Fibroblast of skin of back (primary cell): ENCODE measurements at regions not wholly inside any gene's neighbourhood (a gene's known extent, or its start where the extent isn't known, plus 50 kb on each side); places are given as distances from the start of the nearest gene placed in this dataset.

ENCODE experiments used
- DNase-seq: peaks from one replicate; pipeline ENCODE4 v3.0.0-alpha.2; 2013

- no peak for DNase-seq
Observed at GRCh38 chr7:39890411-39890810, 59.6 kb upstream of the CDK13 start.

DNA sequence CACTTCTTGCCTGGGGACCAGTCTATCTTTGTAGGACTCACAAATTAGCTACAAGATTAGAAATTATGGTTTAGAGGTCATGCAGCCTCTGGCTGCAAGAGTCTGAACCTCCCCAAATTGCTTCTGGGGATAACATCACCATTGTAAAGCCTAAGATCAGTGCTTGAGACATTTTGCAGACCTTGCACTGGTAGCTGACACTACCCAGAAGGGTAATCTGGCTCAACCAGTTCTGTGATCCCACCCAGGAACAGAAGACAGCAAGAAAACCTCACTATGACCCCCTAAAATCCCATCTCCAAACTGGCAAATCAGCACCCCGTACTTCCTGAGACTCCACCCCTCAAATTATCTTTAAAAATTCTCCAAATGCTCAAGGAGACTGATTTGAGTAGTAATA lies 58.2 kb upstream of the CDK13 start:
- DNase-seq: no peak

GRCh38 chr7:39892361-39892760 lies 57.7 kb upstream of the CDK13 start:
- DNase-seq: no peak

- no peak for DNase-seq
Observed at GRCh38 chr7:39894904-39895303, 55.2 kb upstream of the CDK13 start.

DNA sequence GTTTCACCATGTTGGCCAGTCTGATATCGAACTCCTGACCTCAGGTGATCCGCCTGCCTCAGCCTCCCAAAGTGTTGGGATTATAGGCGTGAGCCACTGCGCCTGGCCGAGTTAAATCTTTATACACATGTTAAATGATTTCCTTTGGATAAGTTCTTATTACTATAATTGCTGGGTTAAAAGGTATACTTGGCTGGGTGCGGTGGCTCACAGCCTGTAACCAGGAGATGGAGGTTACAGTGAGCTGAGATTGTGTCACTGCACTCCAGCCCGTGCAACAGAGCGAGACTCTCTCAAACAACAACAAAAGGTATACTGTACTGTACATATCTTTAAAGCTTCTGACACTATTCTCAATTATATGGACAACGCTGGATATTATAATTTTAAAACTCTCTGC lies 53.2 kb upstream of the CDK13 start:
- DNase-seq: no peak

DNA sequence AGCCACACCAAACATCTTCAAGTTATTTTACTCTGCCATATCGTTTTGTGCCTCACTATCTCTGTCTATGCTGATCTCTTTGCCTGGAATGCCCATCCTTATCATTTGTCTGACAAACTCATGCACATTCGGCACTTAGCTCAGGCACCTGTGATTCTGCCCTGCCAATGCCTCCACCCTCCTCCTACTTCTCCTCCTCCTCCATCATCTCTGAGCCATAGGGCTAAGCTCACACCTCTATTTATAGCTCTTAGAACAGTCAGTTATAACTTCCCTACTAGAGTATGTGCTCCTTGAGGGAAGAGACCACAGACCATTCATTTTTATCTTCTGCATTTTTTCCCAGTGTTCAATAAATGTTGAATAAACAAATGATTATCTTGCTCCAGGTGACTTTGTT lies 51.2 kb upstream of the CDK13 start:
- DNase-seq: no peak
